Fibroblast of skin of right quadriceps (primary cell): ENCODE measurements at regions not wholly inside any gene's neighbourhood (a gene's known extent, or its start where the extent isn't known, plus 50 kb on each side); places are given as distances from the start of the nearest gene placed in this dataset.

Experiments used
- DNase-seq: peaks from one replicate; pipeline ENCODE4 v3.0.0-alpha.2; 2013

GRCh38 chr2:7988440-7988839 is 693.4 kb upstream of the ID2 start:
- DNase-seq = no peak

DNA sequence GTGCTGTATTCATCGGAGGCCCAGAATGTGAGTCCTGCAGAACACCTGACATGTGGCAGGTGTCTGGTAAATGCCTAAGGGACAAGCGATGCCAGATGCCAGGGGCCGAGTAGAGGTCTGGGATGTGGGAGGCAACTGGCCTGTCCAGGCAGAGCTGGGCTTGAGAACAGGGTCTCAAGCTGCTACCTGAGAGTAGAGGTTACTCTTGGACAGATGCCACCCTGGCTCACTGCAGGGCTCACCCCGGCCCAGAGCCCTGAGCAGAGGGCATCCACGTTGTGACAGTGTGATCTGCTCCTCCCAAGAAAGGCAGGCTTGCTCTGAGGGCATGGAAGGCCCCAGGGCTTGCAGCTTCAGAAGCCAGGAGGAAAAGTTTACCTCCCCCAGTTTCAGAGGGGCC is 692.0 kb upstream of the ID2 start:
- DNase-seq = no peak

- DNase-seq = no peak
These were observed 688.9 kb upstream of the ID2 start for GRCh38 chr2:7992612-7993602.

DNA sequence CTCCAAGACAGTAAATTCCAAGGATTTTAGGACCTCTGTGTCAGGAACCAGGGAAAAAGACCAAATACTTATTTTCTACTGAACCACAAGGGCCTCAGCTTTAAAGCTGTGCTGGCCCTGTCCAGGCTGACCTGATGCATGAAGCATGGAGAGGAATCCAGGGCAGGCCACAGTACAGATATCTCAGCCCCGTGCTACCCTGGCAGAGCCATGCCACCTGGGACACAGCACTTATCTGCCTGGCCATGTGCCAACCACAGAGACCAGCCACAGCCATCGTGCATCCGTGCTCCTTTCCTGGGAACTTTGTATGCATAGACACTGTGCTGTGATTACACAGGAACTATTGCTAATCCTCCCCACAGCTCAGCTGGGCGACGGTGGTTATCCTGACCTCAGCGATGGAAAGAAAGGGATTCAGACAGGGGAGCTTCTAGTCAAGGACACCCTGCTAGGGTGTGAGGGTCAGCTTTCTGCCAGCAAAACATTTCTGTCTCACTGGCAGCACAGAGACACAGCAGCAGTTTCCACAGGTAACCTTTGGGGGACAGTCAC is 687.4 kb upstream of the ID2 start:
- DNase-seq = no peak

- DNase-seq = no peak
These were observed 684.6 kb upstream of the ID2 start for GRCh38 chr2:7997279-7997678.

DNA sequence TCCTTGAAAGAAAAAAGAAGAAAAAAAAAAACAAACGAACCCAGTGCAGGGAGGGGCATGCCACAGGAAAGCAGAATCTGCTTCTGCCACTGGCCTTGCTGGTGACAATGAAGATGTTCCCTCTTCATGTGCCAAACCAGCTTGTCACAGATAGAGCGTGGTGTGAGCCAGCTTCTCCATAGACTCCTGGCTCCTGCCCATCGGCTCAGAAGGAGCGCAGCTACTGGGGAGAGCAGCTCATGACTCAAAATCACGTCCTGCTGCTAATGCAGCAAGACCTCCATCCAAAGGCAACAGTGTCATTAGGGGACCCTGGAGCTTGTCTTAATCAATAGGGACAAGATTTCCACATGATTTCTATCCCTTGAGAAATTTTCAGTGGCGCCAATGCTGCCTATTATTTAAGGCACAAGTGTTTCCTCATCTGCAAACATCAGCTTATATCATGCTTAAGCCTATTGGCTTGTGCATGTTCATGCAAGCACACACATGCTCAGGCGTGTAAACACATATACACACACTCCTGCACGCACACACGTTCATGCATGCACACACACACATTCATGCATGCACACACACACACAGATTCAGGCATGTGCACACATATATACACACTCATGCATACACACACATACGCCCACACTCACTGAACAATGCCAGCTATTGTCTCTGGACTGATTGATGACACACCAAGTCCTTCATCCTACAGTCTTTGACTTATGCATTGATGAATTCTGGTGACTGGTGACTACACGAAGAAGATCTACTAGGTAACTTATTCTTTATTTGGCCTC is 682.0 kb upstream of the ID2 start:
- DNase-seq = no peak

GRCh38 chr2:8000870-8001269 is 681.0 kb upstream of the ID2 start:
- no peak for DNase-seq

GRCh38 chr2:8002765-8003393 is 679.0 kb upstream of the ID2 start:
- peak; percentile 50 for DNase-seq

DNA sequence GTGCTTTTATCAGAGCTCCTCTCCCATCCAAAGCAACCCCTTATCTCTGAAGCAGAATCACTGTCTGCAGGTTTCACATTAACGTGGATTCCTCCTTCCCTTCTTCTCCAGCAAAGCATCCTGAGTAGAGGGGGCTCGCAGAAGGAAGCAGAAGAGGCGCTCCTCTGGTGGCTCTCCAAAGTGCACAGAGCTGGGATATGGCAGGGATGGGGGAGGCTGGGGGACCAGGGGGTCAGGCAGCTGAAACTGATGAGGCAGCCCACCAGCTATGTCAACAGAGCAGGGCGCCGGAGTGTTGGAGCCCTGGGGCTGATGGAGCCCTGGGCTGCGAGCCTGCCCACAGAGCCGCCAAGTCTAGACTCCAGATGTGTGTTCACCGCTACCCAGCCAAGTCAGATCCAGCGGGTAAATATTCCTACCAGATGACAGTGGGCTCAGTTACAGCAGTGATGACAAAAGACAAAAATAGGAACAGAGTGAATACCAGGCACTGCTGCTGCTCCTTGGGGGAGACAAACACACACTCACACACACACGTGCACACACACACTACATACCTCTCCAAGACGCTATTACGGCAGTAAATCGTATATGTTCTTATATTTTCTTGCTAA is 678.3 kb upstream of the ID2 start:
- DNase-seq = peak; percentile 94

DNA sequence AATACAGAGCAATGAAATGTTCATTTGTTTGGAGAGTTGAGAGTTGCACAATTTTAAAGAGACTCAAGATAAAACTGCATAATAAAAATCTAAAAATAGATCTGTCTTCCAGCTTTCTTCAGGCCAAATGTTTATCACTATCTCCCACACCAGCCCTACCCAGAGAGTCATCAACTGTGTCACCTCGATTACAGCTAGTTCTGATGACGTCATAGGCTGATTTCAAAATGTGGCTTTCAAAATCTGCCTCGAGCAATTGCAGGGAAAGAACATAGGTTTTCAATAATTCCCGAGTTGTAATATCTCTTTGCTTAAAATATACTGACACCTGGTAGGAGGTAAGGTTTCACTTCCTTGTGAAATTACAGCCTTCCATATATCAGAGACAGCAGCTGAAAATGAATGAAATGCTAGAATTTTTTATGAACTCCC is 677.6 kb upstream of the ID2 start:
- DNase-seq = peak; percentile 91

- no peak for DNase-seq
These were observed 675.7 kb upstream of the ID2 start for GRCh38 chr2:8006181-8006580.

GRCh38 chr2:8006626-8007025 is 675.2 kb upstream of the ID2 start:
- peak; percentile 31 for DNase-seq

- peak; percentile 35 for DNase-seq
These were observed 672.8 kb upstream of the ID2 start for GRCh38 chr2:8009010-8009597.

DNA sequence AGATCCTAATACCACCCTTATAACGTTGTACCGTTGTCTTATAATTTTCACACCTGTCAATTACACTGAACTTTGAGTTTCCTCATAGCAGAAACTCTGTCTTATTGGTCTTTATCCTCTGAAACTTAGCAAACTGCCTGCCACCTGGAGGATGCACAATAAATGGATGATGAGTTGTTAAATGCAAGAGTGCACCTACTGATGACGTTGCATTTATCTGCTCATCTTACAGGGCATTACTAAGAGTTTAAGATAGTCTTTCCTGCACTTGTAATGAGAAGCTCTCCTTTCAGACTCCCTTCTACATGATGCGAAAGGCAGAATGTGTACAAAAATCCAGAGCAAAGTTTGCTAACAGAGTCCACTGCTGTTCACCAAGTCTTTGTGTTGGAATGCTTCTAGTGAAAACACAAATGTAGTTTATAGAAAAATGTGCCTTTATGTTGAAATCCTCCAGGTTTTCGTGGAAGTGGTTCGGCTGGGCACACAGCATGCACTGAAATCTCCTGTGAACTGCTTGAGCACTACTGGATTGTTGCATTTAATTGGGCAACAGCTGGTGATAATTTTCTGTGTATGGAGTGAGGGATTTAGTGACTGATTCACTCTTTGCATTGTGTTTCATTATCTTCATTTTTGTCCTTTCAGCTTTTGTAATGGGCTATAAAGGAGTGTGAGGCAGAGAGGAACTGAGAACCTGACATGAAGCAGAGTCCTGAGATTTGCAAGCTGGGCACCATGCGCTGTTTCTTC is 665.8 kb upstream of the ID2 start:
- DNase-seq = peak; percentile 42

DNA sequence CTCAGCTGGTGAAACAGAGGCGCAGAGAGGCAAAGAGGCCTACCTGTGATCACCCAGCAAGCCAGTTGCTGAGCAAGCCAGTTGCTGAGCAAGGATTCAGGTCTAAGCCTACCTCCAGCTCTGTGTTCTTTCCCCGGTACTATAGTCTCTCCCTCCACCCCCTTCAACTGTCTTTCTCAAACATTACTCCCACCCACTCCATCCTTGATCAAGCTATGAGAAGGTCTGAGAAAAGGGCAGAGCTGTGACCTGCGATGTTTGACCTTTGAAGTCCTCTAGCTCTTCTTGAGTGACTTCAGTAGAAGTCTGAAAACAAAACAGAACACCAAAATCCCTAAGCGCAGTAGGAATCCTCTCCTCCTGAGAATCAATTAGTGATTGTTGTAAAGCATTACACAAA is 665.2 kb upstream of the ID2 start:
- no peak for DNase-seq

DNA sequence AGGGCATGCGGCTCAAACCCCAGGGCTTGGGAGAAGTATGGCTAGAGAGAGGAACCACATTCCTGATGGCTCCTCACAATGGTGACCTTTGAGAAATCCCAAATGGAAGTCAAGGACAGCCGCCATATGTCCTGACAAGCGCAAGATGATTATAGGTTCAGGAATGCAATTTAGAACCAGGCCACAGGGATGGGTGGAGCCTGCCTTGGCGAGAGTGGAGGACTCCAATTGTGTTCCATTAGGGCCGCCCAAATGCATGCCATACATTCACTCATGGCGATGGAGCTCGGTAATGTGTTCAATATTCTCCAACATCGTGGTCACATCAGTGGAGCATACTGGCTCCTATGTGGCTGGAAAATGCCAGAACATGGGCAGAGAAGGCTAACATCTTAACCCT is 662.9 kb upstream of the ID2 start:
- DNase-seq = peak; percentile 22

DNA sequence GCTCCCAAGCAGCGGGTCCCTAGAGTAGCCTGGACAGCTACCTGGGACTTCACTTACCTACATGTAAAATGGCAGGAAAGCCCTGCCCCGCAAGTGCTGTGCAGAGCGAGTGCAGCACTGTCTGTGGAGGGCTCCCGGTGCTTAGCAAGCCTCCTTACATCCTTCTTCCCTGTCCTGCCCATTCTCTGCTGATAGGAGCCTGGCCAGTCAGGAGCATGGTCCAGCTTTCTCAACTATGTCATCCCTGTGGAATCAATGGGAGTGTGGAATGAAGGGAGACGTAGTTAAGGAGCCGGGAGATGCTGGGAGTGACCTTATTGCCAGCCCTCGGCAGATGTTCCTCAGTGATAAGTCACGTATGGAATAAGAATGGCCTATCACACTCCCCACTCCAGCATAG is 661.9 kb upstream of the ID2 start:
- no peak for DNase-seq

GRCh38 chr2:8021921-8022320 is 659.9 kb upstream of the ID2 start:
- DNase-seq = peak; percentile 37

DNA sequence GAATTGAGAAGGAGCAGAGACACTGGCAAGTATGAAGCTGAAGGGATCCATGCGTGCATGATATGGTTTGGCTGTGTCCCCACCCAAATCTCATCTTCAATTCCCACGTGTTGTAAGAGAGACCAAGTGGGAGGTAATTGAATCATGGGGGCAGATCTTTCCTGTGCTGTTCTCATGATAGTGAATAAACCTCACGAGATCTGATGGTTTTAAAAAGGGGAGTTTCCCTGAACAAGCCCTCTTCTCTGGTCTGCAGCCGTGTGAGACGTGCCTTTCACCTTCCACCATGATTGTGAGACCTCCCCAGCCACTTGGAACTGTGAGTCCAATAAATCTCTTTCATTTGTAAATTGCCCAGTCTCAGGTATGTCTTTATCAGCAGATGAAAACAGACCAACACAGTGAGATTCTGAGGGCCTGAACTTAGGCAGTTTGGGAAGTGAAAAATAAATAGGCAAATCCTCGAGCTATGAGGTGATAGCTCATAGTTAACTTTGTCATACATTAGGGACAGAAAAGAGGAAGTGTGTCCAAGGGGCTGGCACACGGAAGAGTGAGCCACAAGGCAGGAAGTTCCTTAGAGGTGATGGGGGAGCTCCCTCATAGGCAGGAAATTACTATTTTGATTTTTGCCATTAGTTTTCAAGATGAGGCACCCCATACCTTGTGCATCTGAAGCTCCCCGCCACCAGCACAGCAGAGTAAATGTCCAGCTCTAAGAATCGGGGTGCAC is 658.8 kb upstream of the ID2 start:
- DNase-seq = no peak

DNA sequence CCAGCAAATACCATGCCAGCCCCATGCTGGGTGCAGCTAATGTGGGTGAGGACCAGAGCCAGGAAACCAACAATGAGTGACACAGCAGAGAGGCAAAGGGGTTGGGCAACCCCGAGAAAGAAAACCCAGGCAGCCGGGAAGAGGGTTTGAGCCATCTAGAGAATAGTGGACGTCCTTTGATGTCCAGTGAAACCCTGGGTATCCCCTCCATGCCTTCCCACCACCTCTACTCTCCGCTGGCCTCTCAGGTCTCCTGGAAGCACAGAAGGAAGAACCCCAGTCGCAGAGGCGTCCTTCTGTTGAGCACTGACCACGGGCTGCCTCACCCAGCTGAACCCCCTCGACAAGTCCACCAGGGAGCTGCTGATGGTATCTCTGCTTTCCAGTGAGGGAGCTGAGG is 657.4 kb upstream of the ID2 start:
- no peak for DNase-seq

DNA sequence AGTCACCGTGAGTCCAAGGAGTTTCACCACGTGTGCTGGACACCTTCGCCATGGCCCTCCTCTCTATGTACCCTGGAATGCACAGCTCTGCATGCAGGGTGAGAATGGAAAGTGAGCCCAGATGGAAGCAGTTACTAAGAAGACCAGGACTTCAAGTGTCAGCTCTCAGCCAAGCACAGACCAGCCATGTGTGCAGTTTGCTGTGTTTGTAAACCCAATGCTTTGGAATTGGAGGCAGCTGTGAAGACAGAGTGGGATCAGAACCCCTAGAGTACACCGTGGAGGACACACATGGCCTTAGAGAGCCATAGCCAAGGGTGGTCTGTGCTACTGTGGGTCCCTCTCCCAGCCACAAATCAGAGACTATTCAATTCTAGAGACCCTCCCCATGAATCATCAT is 655.5 kb upstream of the ID2 start:
- DNase-seq = no peak
